ENCODE measurements at regions not wholly inside any gene's neighbourhood (a gene's known extent, or its start where the extent isn't known, plus 50 kb on each side); places are given as distances from the start of the nearest gene placed in this dataset.

- Histone ChIP-seq H3K4me3 (replicated peaks in 1 of 2; ENCODE audit: low read depth in 1 of 2, low read length in 2 of 2) (no peak overlapping the region), H3K79me2 (ENCODE audit: insufficient read depth, low read length) (no peaks in the 10 kb centered on the region), H3K36me3 (ENCODE audit: control insufficient read depth in 1 of 2, insufficient read depth in 2 of 2, low read length in 2 of 2) (no peaks in the 10 kb centered on the region), H3K27me3 (ENCODE audit: insufficient read depth, low read length) (no peaks in the 10 kb centered on the region), H3K27ac (ENCODE audit: low read depth, low read length) (no peak overlapping the region), H3K9ac (ENCODE audit: low read length) (no peak overlapping the region), H3K4me2 (ENCODE audit: low read length) (no peak overlapping the region), H3K9me2 (ENCODE audit: insufficient read depth) (no peaks in the 10 kb centered on the region), H2AFZ (ENCODE audit: low read depth, low read length, poor library complexity, severe bottlenecking) (no peak overlapping the region), H3K4me1 (ENCODE audit: control insufficient read depth in 1 of 2, insufficient read depth in 2 of 2, low read length in 2 of 2) (no peaks in the 10 kb centered on the region), H3K9me3 (ENCODE audit: control insufficient read depth in 1 of 2, insufficient read depth in 1 of 2, low read depth in 1 of 2, low read length in 2 of 2) (no peaks in the 10 kb centered on the region), H4K20me1 (ENCODE audit: insufficient read depth) (no peaks in the 10 kb centered on the region)
- intact Hi-C loops (cut with micrococcal nuclease) = no loop called here
- RAD21 ChIA-PET (ENCODE audit: low non-redundant PET in 1 of 2, low total read pairs in 2 of 2, uncharacterized antibody in 2 of 2, unreplicated experiment in 2 of 2) = no interaction called here
- no peak for DNase-seq (ENCODE audit: low read depth, low spot score)
- ATAC-seq = no peak
- TF ChIP-seq RAD21 (IDR thresholded peaks at IDR 0.05; ENCODE audit: low read depth) = no peak
- TF ChIP-seq POLR2AphosphoS5 (IDR thresholded peaks at IDR 0.05; ENCODE audit: low read depth, low read length) = no peak
- no peak for TF ChIP-seq CTCF (IDR thresholded peaks at IDR 0.05 in 2 of 3, conservative IDR thresholded peaks at IDR 0.05 in 1 of 3; ENCODE audit: borderline replicate concordance in 1 of 3, insufficient read depth in 1 of 3, low read depth in 2 of 3, low read length in 2 of 3)
- TF ChIP-seq JUND (IDR thresholded peaks at IDR 0.05) = no peak
- no peak for TF ChIP-seq ZBTB33 (IDR thresholded peaks at IDR 0.05; ENCODE audit: extremely low read depth, insufficient replicate concordance, low read length)
- TF ChIP-seq YY1 (IDR thresholded peaks at IDR 0.05; ENCODE audit: extremely low read depth, insufficient replicate concordance, low read depth, low read length) = no peak
- no peak for TF ChIP-seq CBX3 (IDR thresholded peaks at IDR 0.05; ENCODE audit: low read depth)
- POLR2A ChIA-PET = no interaction called here
- BruUV-seq (replicated peaks) = no TSS peak
- CTCF ChIA-PET = no interaction called here
Measured at GRCh38 chr4:178958725-178959440, 1516.6 kb upstream of the AGA start.

Data from HCT116 (cell line).